Upper lobe of left lung (tissue), 4 donors: ENCODE measurements at regions not wholly inside any gene's neighbourhood (a gene's known extent, or its start where the extent isn't known, plus 50 kb on each side); places are given as distances from the start of the nearest gene placed in this dataset.

Source experiments
- CTCF ChIP-seq, 6 experiments: fragments of 450-650 bp in 4 of 6; fragments of 200-600 bp in 2 of 6; sonication (generic) in 2 of 6; IDR thresholded peaks; one replicate each; pipeline ENCODE4 v1.5.1; 2016 to 2019; ENCODE audit warnings: antibody characterized with exemption in 6 of 6
- EP300 ChIP-seq, 4 donors: sonication (generic); formaldehyde crosslinking; IDR thresholded peaks; one replicate each; pipeline ENCODE4 v1.5.1; 2017; ENCODE audit warnings: antibody characterized with exemption in 4 of 4, control low read depth in 2 of 4
- POLR2AphosphoS5 ChIP-seq, 2 donors: sonication (generic); formaldehyde crosslinking; IDR thresholded peaks; one replicate each; pipeline ENCODE4 v1.5.1; 2017; ENCODE audit warnings: antibody characterized with exemption in 2 of 2

GRCh38 chr20:48489046-48489463 lies 338.7 kb downstream of the PREX1 start:
- TF ChIP-seq CTCF (IDR thresholded peaks at IDR 0.05) (no peak), POLR2AphosphoS5 (IDR thresholded peaks at IDR 0.05) (no peak), EP300 (IDR thresholded peaks at IDR 0.05) (no peak)
